ENCODE measurements at regions not wholly inside any gene's neighbourhood (a gene's known extent, or its start where the extent isn't known, plus 50 kb on each side); places are given as distances from the start of the nearest gene placed in this dataset.

- Histone ChIP-seq H3K79me2 (ENCODE audit: low read length) (no peaks in the 10 kb centered on the region), H3K4me2 (ENCODE audit: low read length) (no peak overlapping the region), H3K4me1 (ENCODE audit: insufficient read depth, low read length) (no peaks in the 10 kb centered on the region), H4K20me1 (ENCODE audit: low read length) (no peaks in the 10 kb centered on the region), H2AFZ (ENCODE audit: low read length) (no peak overlapping the region), H3K9me2 (replicated peaks; ENCODE audit: low read length) (no peaks in the 10 kb centered on the region), H3K27me3 (ENCODE audit: low read length) (peaks cover 5% of the 10 kb centered on the region; the same call in 1 of the 2 replicates), H3K9me3 (ENCODE audit: low read length) (no peaks in the 10 kb centered on the region), H3K4me3 (ENCODE audit: low read length) (no peak overlapping the region), H3K27ac (ENCODE audit: low read length) (no peak overlapping the region), H3K36me3 (ENCODE audit: low read depth, low read length) (no peaks in the 10 kb centered on the region), H3K9ac (ENCODE audit: low read length) (no peak overlapping the region), H3F3A (ENCODE audit: low read length, unreplicated experiment) (no peaks in the 10 kb centered on the region)
- BruUV-seq (replicated peaks), result no TSS peak
- ATAC-seq (no peak), DNase-seq (no peak)
- ChIA-PET CTCF (interaction anchor here (0.6 kb wide), 1 partner anchor 908 kb away, joined by 5 read pairs; no protein-coding TSS in a partner anchor), POLR2A (ENCODE audit: unreplicated experiment) (no interaction called here)
- intact Hi-C loops (cut with micrococcal nuclease), result no loop called here
- TF ChIP-seq EZH2phosphoT487 (IDR thresholded peaks at IDR 0.05; ENCODE audit: borderline replicate concordance, low read length), result no peak
- TF ChIP-seq CTCF (conservative IDR thresholded peaks at IDR 0.05; ENCODE audit: low read depth, low read length), result no peak
- TF ChIP-seq EZH2 (IDR thresholded peaks at IDR 0.05; ENCODE audit: low read length, unreplicated experiment), result no peak
Observed at GRCh38 chr10:61356354-61356753, 96.8 kb downstream of the TMEM26 start.

GRCh38 chr10:61355211-61355610, 98.0 kb downstream of the TMEM26 start:
- no TSS peak for BruUV-seq (replicated peaks)
- ChIA-PET POLR2A (ENCODE audit: unreplicated experiment) (no interaction called here), CTCF (no interaction called here)

More at GRCh38 chr10:61355211-61355610, 98.0 kb downstream of the TMEM26 start:
- intact Hi-C loops (cut with micrococcal nuclease), result no loop called here
- Histone ChIP-seq H3K36me3 (ENCODE audit: low read depth, low read length) (no peaks in the 10 kb centered on the region), H3K4me2 (ENCODE audit: low read length) (no peak overlapping the region), H3K4me1 (ENCODE audit: insufficient read depth, low read length) (no peaks in the 10 kb centered on the region), H3K27me3 (ENCODE audit: low read length) (peaks cover 10% of the 10 kb centered on the region), H2AFZ (ENCODE audit: low read length) (no peak overlapping the region), H3K79me2 (ENCODE audit: low read length) (no peaks in the 10 kb centered on the region), H3K9me3 (ENCODE audit: low read length) (no peaks in the 10 kb centered on the region), H3K27ac (ENCODE audit: low read length) (no peak overlapping the region), H3K9ac (ENCODE audit: low read length) (no peak overlapping the region), H3K4me3 (ENCODE audit: low read length) (no peak overlapping the region), H3K9me2 (replicated peaks; ENCODE audit: low read length) (no peaks in the 10 kb centered on the region), H4K20me1 (ENCODE audit: low read length) (no peaks in the 10 kb centered on the region), H3F3A (ENCODE audit: low read length, unreplicated experiment) (no peaks in the 10 kb centered on the region)
- TF ChIP-seq EZH2 (IDR thresholded peaks at IDR 0.05; ENCODE audit: low read length, unreplicated experiment), result no peak
- TF ChIP-seq CTCF (conservative IDR thresholded peaks at IDR 0.05; ENCODE audit: low read depth, low read length), result no peak
- TF ChIP-seq EZH2phosphoT487 (IDR thresholded peaks at IDR 0.05; ENCODE audit: borderline replicate concordance, low read length), result no peak
- no peak for DNase-seq
- no peak for ATAC-seq
